ENCODE measurements at regions not wholly inside any gene's neighbourhood (a gene's known extent, or its start where the extent isn't known, plus 50 kb on each side); places are given as distances from the start of the nearest gene placed in this dataset.

DNA sequence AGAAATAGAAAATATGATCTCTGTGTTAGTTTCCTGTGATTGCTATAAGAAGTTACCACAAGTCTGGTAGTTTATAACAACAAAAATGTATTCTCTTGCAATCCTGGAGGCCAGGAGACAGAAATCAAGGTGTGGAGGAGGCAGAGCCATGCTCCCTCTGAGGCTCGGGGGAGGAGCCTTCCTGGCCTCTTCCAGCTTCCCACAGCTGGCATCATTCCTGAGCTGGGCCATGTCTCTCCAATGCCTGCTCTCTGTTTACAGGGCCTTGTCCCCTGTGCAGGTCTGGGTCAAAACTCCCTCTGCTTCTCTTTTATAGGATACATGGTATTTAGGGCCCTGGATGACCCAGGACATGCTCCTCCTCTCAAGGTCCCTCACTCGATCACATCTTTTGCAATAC, 81.3 kb upstream of the RET start:
- no peaks in the 10 kb centered on the region for H3K4me1 ChIP-seq (ENCODE audit: control insufficient read depth in 5 of 5, insufficient read depth in 5 of 5, low read length in 5 of 5)
- TF ChIP-seq, protein P1, sequence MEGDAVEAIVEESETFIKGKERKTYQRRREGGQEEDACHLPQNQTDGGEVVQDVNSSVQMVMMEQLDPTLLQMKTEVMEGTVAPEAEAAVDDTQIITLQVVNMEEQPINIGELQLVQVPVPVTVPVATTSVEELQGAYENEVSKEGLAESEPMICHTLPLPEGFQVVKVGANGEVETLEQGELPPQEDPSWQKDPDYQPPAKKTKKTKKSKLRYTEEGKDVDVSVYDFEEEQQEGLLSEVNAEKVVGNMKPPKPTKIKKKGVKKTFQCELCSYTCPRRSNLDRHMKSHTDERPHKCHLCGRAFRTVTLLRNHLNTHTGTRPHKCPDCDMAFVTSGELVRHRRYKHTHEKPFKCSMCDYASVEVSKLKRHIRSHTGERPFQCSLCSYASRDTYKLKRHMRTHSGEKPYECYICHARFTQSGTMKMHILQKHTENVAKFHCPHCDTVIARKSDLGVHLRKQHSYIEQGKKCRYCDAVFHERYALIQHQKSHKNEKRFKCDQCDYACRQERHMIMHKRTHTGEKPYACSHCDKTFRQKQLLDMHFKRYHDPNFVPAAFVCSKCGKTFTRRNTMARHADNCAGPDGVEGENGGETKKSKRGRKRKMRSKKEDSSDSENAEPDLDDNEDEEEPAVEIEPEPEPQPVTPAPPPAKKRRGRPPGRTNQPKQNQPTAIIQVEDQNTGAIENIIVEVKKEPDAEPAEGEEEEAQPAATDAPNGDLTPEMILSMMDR (IDR thresholded peaks at IDR 0.05; ENCODE audit: control extremely low read depth, extremely low read depth), result no peak
- ATAC-seq (ENCODE audit: insufficient read depth, low FRiP score) (no peak), DNase-seq (no peak)
- no peaks in the 10 kb centered on the region for H3K9me3 ChIP-seq (ENCODE audit: control insufficient read depth in 4 of 4, insufficient read depth in 3 of 4, low read length in 3 of 4)
- WGBS, 2 donors, result 74 to 92% methylated on average over 2 of the region's 2 CpGs
- H3K4me3 ChIP-seq, result no peak overlapping the region
- H3K27me3 ChIP-seq (ENCODE audit: control insufficient read depth in 3 of 3, insufficient read depth in 3 of 3, low read length in 2 of 3), result no peaks in the 10 kb centered on the region
- no peak overlapping the region for H3K27ac ChIP-seq (ENCODE audit: low read depth in 1 of 2, low read length in 1 of 2)
- no peaks in the 10 kb centered on the region for H3K36me3 ChIP-seq (ENCODE audit: control insufficient read depth in 4 of 4, insufficient read depth in 4 of 4, low read length in 4 of 4)
- no peak overlapping the region for H3K9ac ChIP-seq (ENCODE audit: insufficient read depth in 1 of 2, low read length in 2 of 2)

DNA sequence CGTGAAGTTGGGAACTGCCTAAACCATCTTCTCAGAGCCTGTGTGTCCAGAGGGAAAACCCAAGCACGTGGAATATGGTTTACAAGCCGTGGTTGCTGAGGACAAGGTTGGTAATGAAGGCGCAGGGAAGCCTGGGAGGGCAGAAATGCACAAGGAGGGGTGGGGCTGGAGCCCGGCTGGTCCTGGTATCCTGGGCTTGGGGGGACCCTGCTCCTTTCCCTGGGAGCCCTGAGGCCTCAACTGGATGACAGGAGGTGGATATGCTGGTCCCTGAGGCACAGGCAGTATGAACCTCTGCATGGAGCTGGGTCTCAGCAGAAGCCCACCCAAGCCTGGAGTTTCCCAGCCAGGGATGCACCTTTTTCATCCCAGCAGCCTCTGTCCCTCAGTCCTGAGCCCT, 80.3 kb upstream of the RET start:
- Histone ChIP-seq H3K4me1 (ENCODE audit: control insufficient read depth in 5 of 5, insufficient read depth in 5 of 5, low read length in 5 of 5) (no peaks in the 10 kb centered on the region), H3K4me3 (no peak overlapping the region), H3K36me3 (ENCODE audit: control insufficient read depth in 4 of 4, insufficient read depth in 4 of 4, low read length in 4 of 4) (no peaks in the 10 kb centered on the region), H3K27me3 (ENCODE audit: control insufficient read depth in 3 of 3, insufficient read depth in 3 of 3, low read length in 2 of 3) (no peaks in the 10 kb centered on the region), H3K9me3 (ENCODE audit: control insufficient read depth in 4 of 4, insufficient read depth in 3 of 4, low read length in 3 of 4) (no peaks in the 10 kb centered on the region), H3K27ac (ENCODE audit: low read depth in 1 of 2, low read length in 1 of 2) (no peak overlapping the region), H3K9ac (ENCODE audit: insufficient read depth in 1 of 2, low read length in 2 of 2) (no peak overlapping the region)
- no peak for ATAC-seq (ENCODE audit: insufficient read depth, low FRiP score)
- TF ChIP-seq, protein P1 (IDR thresholded peaks at IDR 0.05; ENCODE audit: control extremely low read depth, extremely low read depth), result no peak
- no peak for DNase-seq
- 78 to 93% methylated on average over 5 of the region's 5 CpGs for WGBS, 2 donors

DNA sequence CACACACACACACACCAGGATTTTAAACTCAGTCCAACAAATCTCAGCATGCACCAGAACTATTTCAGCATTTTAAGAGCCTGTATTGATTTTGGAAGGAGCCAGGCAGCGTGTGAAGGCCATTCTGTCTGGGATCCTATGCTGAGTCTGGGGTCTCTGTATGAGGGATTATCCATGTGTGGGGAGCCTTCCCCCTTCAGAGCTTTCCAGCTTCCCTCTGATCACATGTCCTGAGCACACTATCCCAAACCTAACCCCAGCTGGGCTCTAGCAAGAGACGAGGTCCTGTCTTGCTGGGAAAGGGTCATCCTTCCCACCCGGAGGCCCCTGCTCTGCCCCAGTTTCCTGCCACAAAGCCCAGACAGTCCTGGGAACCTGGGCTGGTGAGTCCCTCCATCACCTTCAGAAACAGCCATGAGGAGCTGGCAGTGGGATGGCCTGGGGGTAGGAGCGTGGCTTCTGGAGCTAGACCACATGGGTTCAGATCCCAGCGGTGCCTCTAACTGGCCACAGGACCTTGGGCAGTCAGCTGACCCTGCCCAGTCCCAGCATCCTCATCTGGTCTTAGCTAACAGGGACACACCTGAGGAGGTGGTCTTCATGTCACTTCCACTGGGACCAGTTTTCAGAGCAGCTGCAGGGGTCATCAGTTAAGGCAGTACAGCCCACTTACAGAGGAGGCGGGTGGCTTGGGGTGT, 79.6 kb upstream of the RET start:
- no peak for DNase-seq

More for the DNA sequence above, 79.6 kb upstream of the RET start:
- WGBS, 2 donors, result 92 to 94% methylated on average over 6 of the region's 6 CpGs
- TF ChIP-seq, protein P1 (IDR thresholded peaks at IDR 0.05; ENCODE audit: control extremely low read depth, extremely low read depth), result no peak
- H3K36me3 ChIP-seq (ENCODE audit: control insufficient read depth in 4 of 4, insufficient read depth in 4 of 4, low read length in 4 of 4), result no peaks in the 10 kb centered on the region
- H3K9me3 ChIP-seq (ENCODE audit: control insufficient read depth in 4 of 4, insufficient read depth in 3 of 4, low read length in 3 of 4), result no peaks in the 10 kb centered on the region
- H3K4me1 ChIP-seq (ENCODE audit: control insufficient read depth in 5 of 5, insufficient read depth in 5 of 5, low read length in 5 of 5), result no peaks in the 10 kb centered on the region
- no peaks in the 10 kb centered on the region for H3K27me3 ChIP-seq (ENCODE audit: control insufficient read depth in 3 of 3, insufficient read depth in 3 of 3, low read length in 2 of 3)
- H3K4me3 ChIP-seq, result no peak overlapping the region
- ATAC-seq (ENCODE audit: insufficient read depth, low FRiP score), result no peak
- H3K9ac ChIP-seq (ENCODE audit: insufficient read depth in 1 of 2, low read length in 2 of 2), result no peak overlapping the region
- no peak overlapping the region for H3K27ac ChIP-seq (ENCODE audit: low read depth in 1 of 2, low read length in 1 of 2)

All from lung (tissue), 11 donors.